SK-N-SH (cell line): ENCODE measurements at regions not wholly inside any gene's neighbourhood (a gene's known extent, or its start where the extent isn't known, plus 50 kb on each side); places are given as distances from the start of the nearest gene placed in this dataset.

ENCODE experiments used
- EZH2phosphoT487 ChIP-seq: fragments of 200-600 bp; sonication (generic); IDR thresholded peaks from 2 replicates; pipeline ENCODE4 v1.6.1; 2017; ENCODE audit warnings: low read depth, mixed run types, mild to moderate bottlenecking, antibody characterized with exemption, moderate library complexity, borderline replicate concordance
- FOXM1 ChIP-seq: IDR thresholded peaks from 2 replicates; pipeline ENCODE4 v1.4.0; 2012; ENCODE audit warnings: low read depth, mild to moderate bottlenecking
- JUND ChIP-seq: IDR thresholded peaks from 2 replicates; pipeline ENCODE4 v1.4.0; 2012
- MEF2A ChIP-seq: IDR thresholded peaks from 2 replicates; pipeline ENCODE4 v1.4.0; 2012; ENCODE audit warnings: low read depth, borderline replicate concordance
- NFIC ChIP-seq: IDR thresholded peaks from 2 replicates; pipeline ENCODE4 v1.4.0; 2012; ENCODE audit warnings: borderline replicate concordance
- POLR2AphosphoS5 ChIP-seq: IDR thresholded peaks from 2 replicates; pipeline ENCODE4 v1.6.1; 2012; ENCODE audit warnings: low read depth, low read length
- RAD21 ChIP-seq: IDR thresholded peaks from 2 replicates; pipeline ENCODE4 v1.6.1; 2012; ENCODE audit warnings: mild to moderate bottlenecking, low read length
- REST ChIP-seq: IDR thresholded peaks from 2 replicates; pipeline ENCODE4 v1.6.1; 2012; ENCODE audit warnings: mild to moderate bottlenecking, low read depth, low read length, moderate library complexity
- RXRA ChIP-seq: IDR thresholded peaks from 2 replicates; pipeline ENCODE4 v1.4.0; 2012; ENCODE audit warnings: low read depth, mild to moderate bottlenecking, borderline replicate concordance
- TAF1 ChIP-seq: IDR thresholded peaks from 2 replicates; pipeline ENCODE4 v1.6.1; 2012; ENCODE audit warnings: low read depth, mild to moderate bottlenecking, low read length, moderate library complexity, borderline replicate concordance
- USF1 ChIP-seq: IDR thresholded peaks from 2 replicates; pipeline ENCODE4 v1.4.0; 2012; ENCODE audit warnings: low read depth, borderline replicate concordance
- TF ChIP-seq, protein P1 (sequence below): fragments of 200-600 bp; sonication (generic); IDR thresholded peaks from 2 replicates; pipeline ENCODE4 v1.6.1; 2017; ENCODE audit warnings: antibody characterized with exemption, mild to moderate bottlenecking, moderate library complexity
- TF ChIP-seq, protein P2 (sequence below): fragments of 150-350 bp; IDR thresholded peaks from 2 replicates; pipeline ENCODE4 v1.6.1; 2017; ENCODE audit warnings: antibody characterized with exemption, low read length, low read depth, borderline replicate concordance
- TF ChIP-seq, protein P3 (sequence below): IDR thresholded peaks from 2 replicates; pipeline ENCODE4 v1.4.0; 2012; ENCODE audit warnings: low read depth, borderline replicate concordance

- TF ChIP-seq, protein P1, sequence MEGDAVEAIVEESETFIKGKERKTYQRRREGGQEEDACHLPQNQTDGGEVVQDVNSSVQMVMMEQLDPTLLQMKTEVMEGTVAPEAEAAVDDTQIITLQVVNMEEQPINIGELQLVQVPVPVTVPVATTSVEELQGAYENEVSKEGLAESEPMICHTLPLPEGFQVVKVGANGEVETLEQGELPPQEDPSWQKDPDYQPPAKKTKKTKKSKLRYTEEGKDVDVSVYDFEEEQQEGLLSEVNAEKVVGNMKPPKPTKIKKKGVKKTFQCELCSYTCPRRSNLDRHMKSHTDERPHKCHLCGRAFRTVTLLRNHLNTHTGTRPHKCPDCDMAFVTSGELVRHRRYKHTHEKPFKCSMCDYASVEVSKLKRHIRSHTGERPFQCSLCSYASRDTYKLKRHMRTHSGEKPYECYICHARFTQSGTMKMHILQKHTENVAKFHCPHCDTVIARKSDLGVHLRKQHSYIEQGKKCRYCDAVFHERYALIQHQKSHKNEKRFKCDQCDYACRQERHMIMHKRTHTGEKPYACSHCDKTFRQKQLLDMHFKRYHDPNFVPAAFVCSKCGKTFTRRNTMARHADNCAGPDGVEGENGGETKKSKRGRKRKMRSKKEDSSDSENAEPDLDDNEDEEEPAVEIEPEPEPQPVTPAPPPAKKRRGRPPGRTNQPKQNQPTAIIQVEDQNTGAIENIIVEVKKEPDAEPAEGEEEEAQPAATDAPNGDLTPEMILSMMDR: no peak
- TF ChIP-seq, protein P2, sequence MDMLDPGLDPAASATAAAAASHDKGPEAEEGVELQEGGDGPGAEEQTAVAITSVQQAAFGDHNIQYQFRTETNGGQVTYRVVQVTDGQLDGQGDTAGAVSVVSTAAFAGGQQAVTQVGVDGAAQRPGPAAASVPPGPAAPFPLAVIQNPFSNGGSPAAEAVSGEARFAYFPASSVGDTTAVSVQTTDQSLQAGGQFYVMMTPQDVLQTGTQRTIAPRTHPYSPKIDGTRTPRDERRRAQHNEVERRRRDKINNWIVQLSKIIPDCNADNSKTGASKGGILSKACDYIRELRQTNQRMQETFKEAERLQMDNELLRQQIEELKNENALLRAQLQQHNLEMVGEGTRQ: no peak
- no peak for TF ChIP-seq REST
- TF ChIP-seq JUND: no peak
- no peak for TF ChIP-seq MEF2A
- no peak for TF ChIP-seq NFIC
- TF ChIP-seq TAF1: no peak
- TF ChIP-seq POLR2AphosphoS5: no peak
- no peak for TF ChIP-seq RXRA
- no peak for TF ChIP-seq FOXM1
- no peak for TF ChIP-seq EZH2phosphoT487
- TF ChIP-seq, protein P3, sequence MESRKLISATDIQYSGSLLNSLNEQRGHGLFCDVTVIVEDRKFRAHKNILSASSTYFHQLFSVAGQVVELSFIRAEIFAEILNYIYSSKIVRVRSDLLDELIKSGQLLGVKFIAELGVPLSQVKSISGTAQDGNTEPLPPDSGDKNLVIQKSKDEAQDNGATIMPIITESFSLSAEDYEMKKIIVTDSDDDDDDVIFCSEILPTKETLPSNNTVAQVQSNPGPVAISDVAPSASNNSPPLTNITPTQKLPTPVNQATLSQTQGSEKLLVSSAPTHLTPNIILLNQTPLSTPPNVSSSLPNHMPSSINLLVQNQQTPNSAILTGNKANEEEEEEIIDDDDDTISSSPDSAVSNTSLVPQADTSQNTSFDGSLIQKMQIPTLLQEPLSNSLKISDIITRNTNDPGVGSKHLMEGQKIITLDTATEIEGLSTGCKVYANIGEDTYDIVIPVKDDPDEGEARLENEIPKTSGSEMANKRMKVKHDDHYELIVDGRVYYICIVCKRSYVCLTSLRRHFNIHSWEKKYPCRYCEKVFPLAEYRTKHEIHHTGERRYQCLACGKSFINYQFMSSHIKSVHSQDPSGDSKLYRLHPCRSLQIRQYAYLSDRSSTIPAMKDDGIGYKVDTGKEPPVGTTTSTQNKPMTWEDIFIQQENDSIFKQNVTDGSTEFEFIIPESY: no peak
- no peak for TF ChIP-seq USF1
- no peak for TF ChIP-seq RAD21
Observed at GRCh38 chr20:53677447-53678314, 84.0 kb upstream of the ZNF217 start.
